ENCODE measurements at regions not wholly inside any gene's neighbourhood (a gene's known extent, or its start where the extent isn't known, plus 50 kb on each side); places are given as distances from the start of the nearest gene placed in this dataset.

DNA sequence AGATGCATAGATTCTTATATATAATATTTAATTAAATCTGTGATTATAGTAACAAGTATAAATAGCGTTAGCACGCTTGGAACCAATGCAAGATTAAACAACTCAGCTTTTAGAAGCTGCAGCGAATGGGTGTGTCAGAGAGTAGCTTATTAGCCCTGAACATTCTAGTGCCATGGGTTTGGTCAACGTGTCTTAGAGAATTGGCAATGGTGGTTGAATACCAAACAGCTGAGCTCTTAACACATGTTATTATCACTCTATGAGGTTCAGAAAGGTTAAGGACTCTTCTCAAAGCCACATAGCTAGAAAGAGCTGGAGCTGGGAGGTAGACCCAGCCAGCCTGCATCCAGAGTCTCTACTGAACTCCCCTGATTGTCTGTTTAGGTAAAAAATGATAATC, 284.2 kb upstream of the CHD6 start:
- DNase-seq (no peak), ATAC-seq (no peak)
- no peaks in the 10 kb centered on the region for H3K9me3 Mint-ChIP-seq
- TF ChIP-seq, protein P1, sequence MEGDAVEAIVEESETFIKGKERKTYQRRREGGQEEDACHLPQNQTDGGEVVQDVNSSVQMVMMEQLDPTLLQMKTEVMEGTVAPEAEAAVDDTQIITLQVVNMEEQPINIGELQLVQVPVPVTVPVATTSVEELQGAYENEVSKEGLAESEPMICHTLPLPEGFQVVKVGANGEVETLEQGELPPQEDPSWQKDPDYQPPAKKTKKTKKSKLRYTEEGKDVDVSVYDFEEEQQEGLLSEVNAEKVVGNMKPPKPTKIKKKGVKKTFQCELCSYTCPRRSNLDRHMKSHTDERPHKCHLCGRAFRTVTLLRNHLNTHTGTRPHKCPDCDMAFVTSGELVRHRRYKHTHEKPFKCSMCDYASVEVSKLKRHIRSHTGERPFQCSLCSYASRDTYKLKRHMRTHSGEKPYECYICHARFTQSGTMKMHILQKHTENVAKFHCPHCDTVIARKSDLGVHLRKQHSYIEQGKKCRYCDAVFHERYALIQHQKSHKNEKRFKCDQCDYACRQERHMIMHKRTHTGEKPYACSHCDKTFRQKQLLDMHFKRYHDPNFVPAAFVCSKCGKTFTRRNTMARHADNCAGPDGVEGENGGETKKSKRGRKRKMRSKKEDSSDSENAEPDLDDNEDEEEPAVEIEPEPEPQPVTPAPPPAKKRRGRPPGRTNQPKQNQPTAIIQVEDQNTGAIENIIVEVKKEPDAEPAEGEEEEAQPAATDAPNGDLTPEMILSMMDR (IDR thresholded peaks at IDR 0.05): no peak
- no peak overlapping the region for H3K4me3 Mint-ChIP-seq
- H3K4me1 Mint-ChIP-seq (ENCODE audit: low read depth): no peaks in the 10 kb centered on the region
- H3K27ac Mint-ChIP-seq: no peak overlapping the region
- intact Hi-C loops (cut with micrococcal nuclease): no loop called here
- ChIA-PET POLR2A (no interaction called here), CTCF (no interaction called here)
- peaks cover 2% of the 10 kb centered on the region for H3K27me3 Mint-ChIP-seq
- no peaks in the 10 kb centered on the region for H3K36me3 Mint-ChIP-seq (ENCODE audit: low read depth)

DNA sequence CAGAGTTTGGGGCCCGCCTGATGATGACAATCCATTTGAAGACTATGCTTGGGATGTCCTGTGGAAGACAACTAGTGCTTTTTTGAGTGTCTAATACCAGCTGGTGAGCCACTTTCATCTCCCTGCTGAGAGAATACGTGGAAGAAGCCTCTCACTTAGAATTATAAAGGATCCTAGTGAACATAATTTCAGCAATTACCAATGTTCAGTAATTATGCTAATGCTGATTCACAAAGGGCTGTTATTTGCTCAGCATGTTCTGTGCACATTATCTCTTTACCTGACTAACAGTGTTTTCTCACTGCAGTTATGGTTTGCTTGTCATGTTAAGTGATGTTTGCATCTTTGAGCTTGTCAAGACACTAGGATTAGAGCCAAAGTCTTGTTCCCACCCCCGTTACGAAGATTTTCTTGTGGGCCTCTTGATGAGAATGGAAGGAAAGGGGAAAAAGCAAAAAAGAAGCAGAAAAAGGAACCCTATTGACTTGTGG, 282.1 kb upstream of the CHD6 start:
- DNase-seq (no peak), ATAC-seq (no peak)
- H3K27ac Mint-ChIP-seq: no peak overlapping the region
- TF ChIP-seq, protein P1 (IDR thresholded peaks at IDR 0.05): no peak
- ChIA-PET CTCF (no interaction called here), POLR2A (no interaction called here)
- H3K27me3 Mint-ChIP-seq: peaks cover 2% of the 10 kb centered on the region
- H3K4me1 Mint-ChIP-seq (ENCODE audit: low read depth): no peaks in the 10 kb centered on the region
- no peaks in the 10 kb centered on the region for H3K9me3 Mint-ChIP-seq
- no peaks in the 10 kb centered on the region for H3K36me3 Mint-ChIP-seq (ENCODE audit: low read depth)
- intact Hi-C loops (cut with micrococcal nuclease): no loop called here
- no peak overlapping the region for H3K4me3 Mint-ChIP-seq

DNA sequence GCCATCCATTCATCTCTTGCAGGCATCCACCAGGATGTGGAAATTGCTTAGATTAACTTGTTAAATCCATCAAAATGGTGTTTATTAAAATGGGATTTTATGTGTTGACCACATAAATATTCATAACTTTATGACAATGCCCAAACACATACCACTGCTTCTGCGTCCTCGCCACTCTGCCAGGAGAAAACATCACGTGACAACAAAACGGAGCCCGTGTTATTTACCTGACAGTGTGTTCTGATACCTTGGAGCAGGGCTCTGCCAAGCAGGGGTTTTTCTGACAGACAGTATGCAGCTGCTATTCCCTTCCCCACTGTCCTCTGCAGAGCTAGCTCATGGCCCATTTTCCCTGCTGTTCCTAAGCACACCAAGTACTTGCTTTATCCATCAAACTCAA, 279.5 kb upstream of the CHD6 start:
- ChIA-PET CTCF (no interaction called here), POLR2A (no interaction called here)
- DNase-seq (no peak), ATAC-seq (no peak)
- intact Hi-C loops (cut with micrococcal nuclease): no loop called here
- no peak overlapping the region for H3K4me3 Mint-ChIP-seq
- H3K36me3 Mint-ChIP-seq (ENCODE audit: low read depth): no peaks in the 10 kb centered on the region
- no peak overlapping the region for H3K27ac Mint-ChIP-seq
- no peaks in the 10 kb centered on the region for H3K4me1 Mint-ChIP-seq (ENCODE audit: low read depth)
- no peaks in the 10 kb centered on the region for H3K9me3 Mint-ChIP-seq
- TF ChIP-seq, protein P1 (IDR thresholded peaks at IDR 0.05): no peak
- peaks cover 5% of the 10 kb centered on the region for H3K27me3 Mint-ChIP-seq

DNA sequence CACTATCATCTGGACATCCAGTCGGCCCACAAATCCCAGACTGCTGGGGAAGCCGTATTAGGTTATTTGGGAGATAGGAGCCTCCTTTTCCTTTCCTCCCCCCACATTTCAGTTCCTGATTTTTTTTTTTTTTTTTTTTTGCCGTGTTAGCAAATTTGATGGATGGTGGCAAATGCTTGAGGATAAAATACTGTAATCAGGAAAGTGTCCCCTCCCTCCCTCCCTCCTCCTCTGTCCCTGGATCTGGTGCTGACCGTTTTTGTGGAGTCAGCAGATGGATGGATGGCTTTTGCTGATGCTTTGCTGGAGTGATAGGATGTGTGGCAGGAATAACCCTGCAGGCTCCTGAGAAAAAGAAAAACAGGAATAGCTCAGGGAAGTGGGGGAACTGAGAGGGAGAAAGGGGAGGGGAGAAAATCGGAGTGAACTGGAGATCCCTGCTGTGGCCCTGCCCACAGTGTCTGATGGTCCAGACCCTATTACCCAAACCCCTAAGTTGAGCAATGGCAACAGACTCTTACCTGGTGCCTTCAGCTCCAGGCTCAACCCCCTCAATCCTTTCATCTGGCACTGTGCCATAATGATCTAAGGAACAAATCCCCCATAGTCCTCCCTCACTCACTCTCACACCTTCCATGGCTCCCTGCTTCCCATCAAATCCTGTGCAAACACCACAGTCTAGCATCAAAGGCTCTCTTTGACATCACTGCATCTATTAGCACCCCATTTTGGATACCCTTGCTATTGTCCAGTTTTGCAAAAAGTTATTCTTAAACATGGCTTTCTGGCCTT, 277.3 kb upstream of the CHD6 start:
- H3K9me3 Mint-ChIP-seq: no peaks in the 10 kb centered on the region
- H3K27me3 Mint-ChIP-seq: peaks cover 5% of the 10 kb centered on the region
- TF ChIP-seq, protein P1 (IDR thresholded peaks at IDR 0.05): no peak
- H3K4me3 Mint-ChIP-seq: no peak overlapping the region
- POLR2A ChIA-PET: no interaction called here
- no peaks in the 10 kb centered on the region for H3K36me3 Mint-ChIP-seq (ENCODE audit: low read depth)
- no peak overlapping the region for H3K27ac Mint-ChIP-seq
- ATAC-seq: no peak
- no peaks in the 10 kb centered on the region for H3K4me1 Mint-ChIP-seq (ENCODE audit: low read depth)
- DNase-seq: no peak
- CTCF ChIA-PET: no interaction called here
- intact Hi-C loops (cut with micrococcal nuclease): no loop called here

DNA sequence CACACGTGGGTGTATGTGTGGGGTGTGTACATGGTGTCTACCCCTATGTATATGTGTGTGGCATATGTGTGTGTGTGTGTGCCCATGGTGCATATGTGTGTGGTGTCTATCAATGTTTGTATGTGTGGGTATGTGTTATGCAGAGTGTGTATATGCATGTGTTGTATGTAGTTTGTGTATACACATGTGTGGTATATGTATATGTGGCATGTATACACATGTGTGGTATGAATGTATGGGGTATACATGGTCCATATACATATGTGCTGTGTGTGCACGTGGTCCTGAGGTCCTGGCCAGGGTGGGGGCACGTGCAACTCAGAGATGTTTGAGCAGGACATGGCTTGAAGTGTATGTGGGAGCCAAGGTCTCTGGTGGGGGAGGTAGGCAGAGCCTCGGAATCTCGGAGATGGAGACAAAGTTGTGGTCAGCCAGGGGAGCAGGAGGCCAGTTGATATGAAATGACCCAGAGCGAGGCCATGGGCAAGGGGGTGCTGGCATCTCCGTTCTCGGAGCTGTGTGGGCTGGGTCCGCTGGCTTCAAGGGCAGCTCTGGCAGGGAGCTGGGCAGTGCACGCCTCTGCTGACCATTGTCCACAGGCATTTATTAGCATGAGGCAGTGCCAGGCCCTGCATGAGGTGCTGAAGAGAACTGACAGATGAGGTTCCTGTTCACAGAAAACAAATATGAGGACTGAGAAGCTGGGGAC, 276.2 kb upstream of the CHD6 start:
- intact Hi-C loops (cut with micrococcal nuclease): no loop called here
- H3K4me1 Mint-ChIP-seq (ENCODE audit: low read depth): no peaks in the 10 kb centered on the region
- no peak overlapping the region for H3K27ac Mint-ChIP-seq
- TF ChIP-seq, protein P1 (IDR thresholded peaks at IDR 0.05): no peak
- no peaks in the 10 kb centered on the region for H3K9me3 Mint-ChIP-seq
- no peak overlapping the region for H3K4me3 Mint-ChIP-seq
- POLR2A ChIA-PET: no interaction called here
- peaks cover 4% of the 10 kb centered on the region for H3K27me3 Mint-ChIP-seq
- CTCF ChIA-PET: no interaction called here
- ATAC-seq (no peak), DNase-seq (no peak)
- H3K36me3 Mint-ChIP-seq (ENCODE audit: low read depth): no peaks in the 10 kb centered on the region
